ENCODE measurements at regions not wholly inside any gene's neighbourhood (a gene's known extent, or its start where the extent isn't known, plus 50 kb on each side); places are given as distances from the start of the nearest gene placed in this dataset.

DNA sequence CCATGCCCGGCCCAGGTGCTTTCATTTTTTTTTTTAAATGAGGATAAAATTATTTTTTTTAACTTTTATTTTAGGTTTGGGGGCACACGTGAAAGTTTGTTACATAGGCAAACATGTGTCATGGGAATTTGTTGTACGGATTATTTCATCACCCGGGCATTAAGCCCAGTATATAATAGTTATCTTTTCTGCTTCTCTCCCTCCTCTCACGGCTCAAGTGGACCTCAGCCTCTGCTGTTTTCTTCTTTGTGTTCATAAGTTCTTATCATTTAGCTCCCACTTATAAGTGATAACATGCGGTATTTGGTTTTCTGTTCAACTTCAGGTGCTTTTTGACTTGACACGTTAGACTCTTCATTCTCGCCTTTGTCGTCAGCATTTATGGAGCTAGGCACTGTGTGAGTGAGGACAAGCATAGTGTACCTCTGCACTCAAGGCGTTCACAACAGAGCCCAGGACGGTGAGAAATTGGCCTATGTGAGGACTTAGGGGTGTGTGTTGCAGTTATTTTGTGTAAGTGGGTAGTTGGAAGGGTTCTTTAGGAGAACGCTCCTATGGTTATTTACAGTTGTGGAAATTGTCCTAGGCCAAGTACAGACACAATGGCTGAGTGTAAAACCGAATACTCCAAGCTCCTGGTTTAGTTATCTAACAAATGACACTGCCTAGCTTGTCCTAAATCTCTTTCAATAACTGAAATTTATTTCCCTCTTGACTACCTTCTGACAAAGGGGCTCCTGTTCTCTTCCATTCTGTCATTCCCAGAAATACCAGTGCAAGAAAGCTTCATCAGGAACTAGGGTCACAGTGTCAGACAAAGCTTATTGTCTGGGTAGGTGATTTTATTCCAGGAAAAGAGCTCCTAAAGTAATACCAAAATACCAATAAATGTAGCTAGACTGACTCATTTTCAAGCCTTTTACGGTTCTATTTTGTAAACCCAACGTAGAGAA is 200.5 kb upstream of the PRICKLE1 start:
- WGBS, 2 donors = 88% methylated on average over 15 of the region's 15 CpGs
- intact Hi-C loops (cut with DNase I; ENCODE audit: low total_unique reads) = no loop called here
- no peak for DNase-seq (ENCODE audit: low spot score in 2 of 2)
- H3K4me3 ChIP-seq (ENCODE audit: low read depth, poor library complexity, severe bottlenecking) = no peak overlapping the region
- TF ChIP-seq, protein P1, sequence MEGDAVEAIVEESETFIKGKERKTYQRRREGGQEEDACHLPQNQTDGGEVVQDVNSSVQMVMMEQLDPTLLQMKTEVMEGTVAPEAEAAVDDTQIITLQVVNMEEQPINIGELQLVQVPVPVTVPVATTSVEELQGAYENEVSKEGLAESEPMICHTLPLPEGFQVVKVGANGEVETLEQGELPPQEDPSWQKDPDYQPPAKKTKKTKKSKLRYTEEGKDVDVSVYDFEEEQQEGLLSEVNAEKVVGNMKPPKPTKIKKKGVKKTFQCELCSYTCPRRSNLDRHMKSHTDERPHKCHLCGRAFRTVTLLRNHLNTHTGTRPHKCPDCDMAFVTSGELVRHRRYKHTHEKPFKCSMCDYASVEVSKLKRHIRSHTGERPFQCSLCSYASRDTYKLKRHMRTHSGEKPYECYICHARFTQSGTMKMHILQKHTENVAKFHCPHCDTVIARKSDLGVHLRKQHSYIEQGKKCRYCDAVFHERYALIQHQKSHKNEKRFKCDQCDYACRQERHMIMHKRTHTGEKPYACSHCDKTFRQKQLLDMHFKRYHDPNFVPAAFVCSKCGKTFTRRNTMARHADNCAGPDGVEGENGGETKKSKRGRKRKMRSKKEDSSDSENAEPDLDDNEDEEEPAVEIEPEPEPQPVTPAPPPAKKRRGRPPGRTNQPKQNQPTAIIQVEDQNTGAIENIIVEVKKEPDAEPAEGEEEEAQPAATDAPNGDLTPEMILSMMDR (IDR thresholded peaks at IDR 0.05) = no peak
- no peak for TF ChIP-seq POLR2A (IDR thresholded peaks at IDR 0.05)

- no peak for DNase-seq (ENCODE audit: low spot score in 2 of 2)
- intact Hi-C loops (cut with DNase I; ENCODE audit: low total_unique reads) = no loop called here
- no peak for TF ChIP-seq POLR2A (IDR thresholded peaks at IDR 0.05)
- TF ChIP-seq, protein P1 (IDR thresholded peaks at IDR 0.05) = no peak
- no peak overlapping the region for H3K4me3 ChIP-seq (ENCODE audit: low read depth, poor library complexity, severe bottlenecking)
- WGBS, 2 donors = 63 to 65% methylated on average over 5 of the region's 5 CpGs
These were observed 197.0 kb upstream of the PRICKLE1 start for GRCh38 chr12:42786400-42787148.

DNA sequence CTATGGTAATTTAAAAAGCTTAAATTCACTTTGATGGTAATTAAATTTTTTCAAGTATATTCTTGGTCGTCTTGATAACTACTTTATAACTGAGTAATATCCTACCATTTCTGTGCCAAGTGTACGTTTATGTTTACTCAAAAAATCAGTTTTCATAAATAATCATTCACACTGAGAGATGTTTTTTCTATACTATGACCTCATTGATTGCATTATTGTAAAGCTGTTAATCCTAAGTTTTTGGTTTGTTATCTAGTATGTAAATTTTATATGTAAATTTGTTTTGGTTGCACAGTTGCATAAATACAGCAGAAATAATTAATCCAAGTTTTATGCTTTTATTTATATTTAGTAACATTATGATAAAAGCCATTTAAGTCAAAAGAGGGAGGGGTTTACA is 196.4 kb upstream of the PRICKLE1 start:
- TF ChIP-seq, protein P1 (IDR thresholded peaks at IDR 0.05) = no peak
- TF ChIP-seq POLR2A (IDR thresholded peaks at IDR 0.05) = no peak
- 76 to 77% methylated on average over 2 of the region's 2 CpGs for WGBS, 2 donors
- intact Hi-C loops (cut with DNase I; ENCODE audit: low total_unique reads) = no loop called here
- H3K4me3 ChIP-seq (ENCODE audit: low read depth, poor library complexity, severe bottlenecking) = no peak overlapping the region
- DNase-seq (ENCODE audit: low spot score in 2 of 2) = no peak

- TF ChIP-seq, protein P1 (IDR thresholded peaks at IDR 0.05) = no peak
- no peak for TF ChIP-seq POLR2A (IDR thresholded peaks at IDR 0.05)
- WGBS, 2 donors = 86% methylated on average over 1 of the region's 1 CpG
- no peak overlapping the region for H3K4me3 ChIP-seq (ENCODE audit: low read depth, poor library complexity, severe bottlenecking)
- no peak for DNase-seq (ENCODE audit: low spot score in 2 of 2)
- intact Hi-C loops (cut with DNase I; ENCODE audit: low total_unique reads) = no loop called here
These were observed 191.1 kb upstream of the PRICKLE1 start for GRCh38 chr12:42780671-42781070.

DNA sequence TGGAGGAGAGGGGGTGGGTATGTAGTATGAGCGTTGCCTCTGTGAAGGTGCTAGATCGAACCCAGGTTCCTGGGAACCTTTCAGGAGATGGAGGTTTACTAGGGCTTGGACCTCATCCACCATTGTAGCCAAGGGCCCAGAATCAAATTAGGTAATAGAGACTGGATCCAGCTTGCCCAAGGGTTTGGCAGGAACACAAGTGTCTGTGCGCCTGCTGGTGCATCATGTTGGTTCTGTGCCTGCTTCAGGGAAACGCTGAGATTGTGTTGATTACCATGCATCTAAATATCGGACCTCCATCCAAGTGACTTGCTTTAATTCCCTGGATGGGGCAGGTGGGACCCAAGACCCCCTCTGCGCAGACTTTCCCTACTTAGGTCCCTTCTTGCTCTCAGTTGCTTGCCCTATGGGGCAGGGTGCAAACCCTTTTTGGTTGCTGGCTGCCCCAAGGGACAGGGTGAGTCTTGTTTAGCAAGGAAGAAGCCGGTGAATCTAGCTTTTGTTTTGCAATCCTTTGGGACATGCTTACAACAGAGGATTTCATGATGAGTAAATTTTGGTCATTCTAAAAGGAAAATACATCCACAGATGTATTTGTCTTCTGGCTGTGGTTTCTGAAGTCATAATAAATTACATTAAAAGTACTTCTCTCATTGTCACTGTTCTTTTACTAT is 189.8 kb upstream of the PRICKLE1 start:
- 42 to 45% methylated on average over 7 of the region's 7 CpGs for WGBS, 2 donors
- H3K4me3 ChIP-seq (ENCODE audit: low read depth, poor library complexity, severe bottlenecking) = no peak overlapping the region
- TF ChIP-seq POLR2A (IDR thresholded peaks at IDR 0.05) = no peak
- TF ChIP-seq, protein P1 (IDR thresholded peaks at IDR 0.05) = no peak
- intact Hi-C loops (cut with DNase I; ENCODE audit: low total_unique reads) = no loop called here
- DNase-seq (ENCODE audit: low spot score in 2 of 2) = peak in 1 of 2 donors; percentile 33
